Fibroblast of villous mesenchyme (primary cell): ENCODE measurements at regions not wholly inside any gene's neighbourhood (a gene's known extent, or its start where the extent isn't known, plus 50 kb on each side); places are given as distances from the start of the nearest gene placed in this dataset.
"Not testable (repeated sequence)": the region's sequence is repeated elsewhere in the genome, so short reads cannot be mapped to it uniquely, and the experiment has no call there.

Source experiments
- DNase-seq: peaks from one replicate; pipeline ENCODE4 v3.0.0-alpha.2; 2010; ENCODE audit warnings: low read depth
- H3K4me3 ChIP-seq: 2 replicates; pipeline ENCODE4 v1.5.1; 2011; ENCODE audit warnings: low read depth, mild to moderate bottlenecking, low read length
- TF ChIP-seq, protein P1 (sequence below): IDR thresholded peaks from 2 replicates; pipeline ENCODE4 v1.5.1; 2012; ENCODE audit warnings: low read depth, mild to moderate bottlenecking, low read length; ENCODE audit not compliant: insufficient read depth

DNA sequence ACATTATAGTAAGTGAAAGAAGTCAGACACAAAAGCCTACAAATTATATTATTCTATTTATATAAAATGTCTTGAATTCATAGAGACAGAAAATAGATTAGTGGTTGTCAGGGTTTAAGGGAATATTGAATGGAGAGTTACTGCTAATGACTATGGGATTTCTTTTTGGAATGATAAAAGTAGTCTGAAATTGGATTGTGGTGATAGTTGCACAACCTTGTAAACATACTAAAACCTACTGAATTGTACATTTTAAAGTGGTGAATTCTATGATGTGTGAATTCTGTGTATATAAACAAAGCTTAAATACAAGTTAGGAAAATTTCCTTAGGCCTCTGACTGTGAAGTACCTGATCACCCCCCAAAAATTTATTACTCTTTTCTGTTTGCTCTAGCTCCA is 343.1 kb downstream of the TFAP2B start:
- TF ChIP-seq, protein P1, sequence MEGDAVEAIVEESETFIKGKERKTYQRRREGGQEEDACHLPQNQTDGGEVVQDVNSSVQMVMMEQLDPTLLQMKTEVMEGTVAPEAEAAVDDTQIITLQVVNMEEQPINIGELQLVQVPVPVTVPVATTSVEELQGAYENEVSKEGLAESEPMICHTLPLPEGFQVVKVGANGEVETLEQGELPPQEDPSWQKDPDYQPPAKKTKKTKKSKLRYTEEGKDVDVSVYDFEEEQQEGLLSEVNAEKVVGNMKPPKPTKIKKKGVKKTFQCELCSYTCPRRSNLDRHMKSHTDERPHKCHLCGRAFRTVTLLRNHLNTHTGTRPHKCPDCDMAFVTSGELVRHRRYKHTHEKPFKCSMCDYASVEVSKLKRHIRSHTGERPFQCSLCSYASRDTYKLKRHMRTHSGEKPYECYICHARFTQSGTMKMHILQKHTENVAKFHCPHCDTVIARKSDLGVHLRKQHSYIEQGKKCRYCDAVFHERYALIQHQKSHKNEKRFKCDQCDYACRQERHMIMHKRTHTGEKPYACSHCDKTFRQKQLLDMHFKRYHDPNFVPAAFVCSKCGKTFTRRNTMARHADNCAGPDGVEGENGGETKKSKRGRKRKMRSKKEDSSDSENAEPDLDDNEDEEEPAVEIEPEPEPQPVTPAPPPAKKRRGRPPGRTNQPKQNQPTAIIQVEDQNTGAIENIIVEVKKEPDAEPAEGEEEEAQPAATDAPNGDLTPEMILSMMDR: no peak
- no peak overlapping the region for H3K4me3 ChIP-seq
- no peak for DNase-seq

DNA sequence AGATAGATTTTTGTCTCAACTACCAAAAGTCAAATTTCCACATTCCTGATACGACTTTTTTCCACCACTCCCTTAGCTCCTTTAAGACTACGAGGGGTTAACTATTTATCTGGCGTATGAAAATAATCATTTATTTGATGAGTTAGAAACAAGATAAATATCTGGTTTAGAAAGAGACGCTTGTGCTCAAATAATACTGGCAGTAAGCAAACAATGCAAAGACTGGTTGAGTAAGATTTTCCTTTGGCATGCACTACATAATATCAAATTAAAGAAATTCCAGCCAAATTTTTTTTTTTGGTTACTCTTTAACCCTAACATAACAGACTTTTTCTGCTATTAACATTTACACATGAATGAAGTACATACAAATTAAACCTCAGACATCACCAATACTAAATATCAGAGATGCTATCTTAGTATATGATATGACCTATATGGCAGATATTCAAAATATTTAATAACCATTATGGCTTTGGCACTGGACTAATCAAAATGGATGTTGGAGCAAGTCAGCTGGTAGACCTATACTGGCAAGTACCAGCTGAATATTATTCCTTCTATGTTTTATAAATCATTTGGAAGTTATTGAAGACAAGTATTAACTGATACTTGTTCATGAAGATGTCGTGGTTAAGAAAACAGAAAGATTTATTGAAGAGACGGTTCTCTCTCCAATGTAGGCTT is 345.3 kb downstream of the TFAP2B start:
- no peak for DNase-seq
- TF ChIP-seq, protein P1: no peak
- H3K4me3 ChIP-seq: no peak overlapping the region

DNA sequence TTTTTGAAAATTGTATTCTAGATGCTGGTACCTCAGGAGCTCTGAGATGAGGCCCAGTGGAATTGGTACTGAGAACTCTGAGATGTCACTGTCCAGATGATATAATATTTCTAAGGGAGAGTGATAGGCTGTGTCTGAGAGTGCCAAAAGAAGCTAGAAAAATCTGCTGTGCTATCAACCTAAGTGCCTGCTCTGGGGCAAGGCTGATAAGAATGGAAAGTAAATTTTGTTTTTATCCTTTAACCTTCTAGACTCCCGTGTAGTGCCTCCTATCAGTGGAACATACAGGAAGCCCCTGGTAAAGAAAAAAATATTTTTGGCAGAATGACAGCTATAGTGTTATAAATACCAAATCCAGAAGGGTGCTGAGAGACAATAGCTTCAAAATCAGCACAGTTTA is 348.2 kb downstream of the TFAP2B start:
- H3K4me3 ChIP-seq: no peak overlapping the region
- TF ChIP-seq, protein P1: no peak
- DNase-seq: no peak

DNA sequence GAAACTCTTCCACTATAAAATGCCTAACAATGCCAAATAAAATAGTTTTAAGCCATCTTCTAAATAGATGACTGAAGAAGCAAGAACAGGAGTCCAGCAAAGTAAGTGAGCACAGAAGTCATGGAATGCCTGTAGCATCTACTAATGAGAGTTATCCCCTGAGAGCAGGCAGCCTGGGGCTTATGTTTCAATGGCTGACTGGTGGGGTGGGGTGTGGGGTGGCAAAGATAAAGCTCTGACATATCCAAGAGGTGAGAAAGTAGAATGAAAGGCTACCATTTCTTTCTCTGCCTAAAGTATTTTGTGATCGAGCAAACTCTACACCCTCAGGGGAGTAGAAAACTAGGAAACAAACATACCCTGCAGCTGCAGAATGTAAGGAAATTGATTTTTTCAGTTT is 348.8 kb downstream of the TFAP2B start:
- no peak overlapping the region for H3K4me3 ChIP-seq
- DNase-seq: no peak
- TF ChIP-seq, protein P1: no peak

DNA sequence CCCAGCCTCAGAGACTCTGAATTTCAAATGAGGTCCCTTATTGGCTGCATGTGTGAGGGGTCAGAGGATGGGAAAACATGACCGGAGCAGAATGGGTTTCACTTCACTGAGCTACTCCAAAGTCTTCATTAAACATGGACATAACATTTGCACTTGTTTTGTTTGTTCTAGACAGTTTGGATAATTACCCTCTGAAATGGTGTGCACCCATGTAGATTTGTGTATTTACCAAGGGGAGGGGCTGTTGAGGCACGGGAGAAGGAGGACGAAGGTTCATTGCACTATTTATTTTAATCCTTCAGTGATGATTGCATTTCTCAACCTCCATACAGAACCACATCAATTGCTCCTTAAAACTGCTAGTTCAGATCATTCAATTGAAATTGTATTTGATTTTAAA is 364.2 kb downstream of the TFAP2B start:
- no peak for DNase-seq
- H3K4me3 ChIP-seq: no peak overlapping the region
- TF ChIP-seq, protein P1: no peak

DNA sequence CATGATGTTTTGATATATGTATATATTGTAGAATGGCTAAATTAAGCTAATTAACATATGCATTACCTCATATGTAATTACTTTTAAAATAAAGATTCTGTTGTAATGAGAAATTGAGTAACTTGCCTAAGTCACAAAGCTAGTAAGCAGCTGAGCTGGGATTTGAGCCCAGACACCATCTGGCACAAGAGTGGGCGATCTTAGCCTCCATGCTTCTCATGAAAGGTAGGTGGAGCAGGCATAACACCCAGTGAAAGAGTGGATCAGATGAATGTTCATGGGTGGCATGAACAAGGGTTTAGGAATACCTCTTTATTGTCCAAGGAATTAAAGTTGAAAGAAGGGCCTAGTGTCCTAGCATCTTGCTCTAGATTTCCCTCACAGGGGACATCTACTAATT is 365.4 kb downstream of the TFAP2B start:
- no peak overlapping the region for H3K4me3 ChIP-seq
- TF ChIP-seq, protein P1: no peak
- DNase-seq: no peak

DNA sequence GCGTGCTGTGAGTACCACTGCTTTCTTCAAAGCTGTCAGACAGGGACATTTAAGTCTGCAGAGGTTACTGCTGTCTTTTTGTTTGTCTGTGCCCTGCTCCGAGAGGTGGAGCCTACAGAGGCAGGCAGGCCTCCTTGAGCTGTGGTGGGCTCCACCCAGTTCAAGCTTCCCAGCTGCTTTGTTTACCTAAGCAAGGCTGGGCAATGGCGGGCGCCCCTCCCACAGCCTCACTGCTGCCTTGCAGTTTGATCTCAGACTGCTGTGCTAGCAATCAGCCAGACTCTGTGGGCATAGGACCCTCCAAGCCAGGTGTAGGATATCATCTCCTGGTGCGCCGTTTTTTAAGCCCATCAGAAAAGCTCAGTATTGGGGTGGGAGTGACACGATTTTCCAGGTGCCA is 374.5 kb downstream of the TFAP2B start:
- not testable (repeated sequence) for DNase-seq, H3K4me3 ChIP-seq
